ENCODE measurements at regions not wholly inside any gene's neighbourhood (a gene's known extent, or its start where the extent isn't known, plus 50 kb on each side); places are given as distances from the start of the nearest gene placed in this dataset.
"Not testable (repeated sequence)": the region's sequence is repeated elsewhere in the genome, so short reads cannot be mapped to it uniquely, and the experiment has no call there.

DNA sequence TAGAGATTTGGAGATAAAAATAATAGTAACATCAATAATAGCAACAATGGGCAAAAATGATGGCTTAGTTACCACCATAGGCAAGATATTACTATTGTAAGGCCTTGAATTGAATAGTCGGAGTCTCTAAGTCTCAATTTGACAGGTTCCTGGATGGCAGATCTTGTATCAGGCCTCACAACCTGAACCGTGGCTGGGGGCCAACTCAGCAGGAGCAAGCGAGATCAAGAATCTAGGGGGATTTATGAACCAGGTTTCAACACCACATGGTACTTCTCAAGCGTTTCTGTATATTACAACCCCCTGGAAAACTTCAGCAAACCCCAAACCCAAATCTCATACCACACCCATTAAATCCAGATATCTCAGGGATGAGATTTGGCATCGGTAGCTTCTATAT, 573.8 kb downstream of the LIG4 start:
- H3K27me3 Mint-ChIP-seq (ENCODE audit: low read depth) = no peaks in the 10 kb centered on the region
- no peaks in the 10 kb centered on the region for H3K4me1 Mint-ChIP-seq
- no peaks in the 10 kb centered on the region for H3K9me3 Mint-ChIP-seq
- no peak overlapping the region for H3K4me3 Mint-ChIP-seq
- DNase-seq (ENCODE audit: low read depth, low spot score) = no peak
- H3K27ac Mint-ChIP-seq (ENCODE audit: unreplicated experiment) = no peak overlapping the region
- TF ChIP-seq CTCF (conservative IDR thresholded peaks at IDR 0.05) = no peak
- no peaks in the 10 kb centered on the region for H3K36me3 Mint-ChIP-seq (ENCODE audit: low read depth)

- H3K27ac Mint-ChIP-seq (ENCODE audit: unreplicated experiment) = no peak overlapping the region
- H3K4me3 Mint-ChIP-seq = no peak overlapping the region
- H3K4me1 Mint-ChIP-seq = no peaks in the 10 kb centered on the region
- no peak for TF ChIP-seq CTCF (conservative IDR thresholded peaks at IDR 0.05)
- DNase-seq (ENCODE audit: low read depth, low spot score) = no peak
- H3K9me3 Mint-ChIP-seq = no peaks in the 10 kb centered on the region
- H3K36me3 Mint-ChIP-seq (ENCODE audit: low read depth) = no peaks in the 10 kb centered on the region
- H3K27me3 Mint-ChIP-seq (ENCODE audit: low read depth) = no peaks in the 10 kb centered on the region
Observed at GRCh38 chr13:107625648-107626047, 589.7 kb downstream of the LIG4 start.

- Mint-ChIP-seq H3K4me1 (no peaks in the 10 kb centered on the region), H3K36me3 (ENCODE audit: low read depth) (no peaks in the 10 kb centered on the region), H3K27ac (ENCODE audit: unreplicated experiment) (no peak overlapping the region), H3K9me3 (no peaks in the 10 kb centered on the region), H3K27me3 (ENCODE audit: low read depth) (no peaks in the 10 kb centered on the region), H3K4me3 (no peak overlapping the region)
- no peak for TF ChIP-seq CTCF (conservative IDR thresholded peaks at IDR 0.05)
- DNase-seq (ENCODE audit: low read depth, low spot score) = no peak
Observed at GRCh38 chr13:107617527-107617926, 597.8 kb downstream of the LIG4 start.

DNA sequence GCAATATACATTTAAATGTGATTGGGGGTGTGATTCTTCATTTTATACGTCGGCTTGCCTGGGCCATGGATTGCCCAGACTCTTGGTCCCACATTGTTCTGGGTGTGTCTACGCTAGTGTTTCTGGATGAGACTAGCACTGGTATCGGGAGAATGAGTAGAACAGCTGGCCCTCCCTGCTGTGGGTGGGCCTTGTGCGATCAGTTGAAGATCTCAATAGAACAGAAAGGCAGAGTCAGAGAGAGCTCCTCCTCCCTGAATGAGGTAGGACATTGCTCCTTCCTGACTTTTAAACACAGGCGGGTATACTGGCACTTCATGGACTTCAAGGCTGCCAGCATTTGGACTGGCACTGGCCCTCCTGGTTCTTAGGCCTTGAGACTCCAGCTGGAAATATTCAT, 603.0 kb downstream of the LIG4 start:
- Mint-ChIP-seq H3K27me3 (ENCODE audit: low read depth) (no peaks in the 10 kb centered on the region), H3K4me3 (no peak overlapping the region), H3K9me3 (peaks cover 3% of the 10 kb centered on the region), H3K36me3 (ENCODE audit: low read depth) (no peaks in the 10 kb centered on the region), H3K27ac (ENCODE audit: unreplicated experiment) (no peak overlapping the region), H3K4me1 (no peaks in the 10 kb centered on the region)
- TF ChIP-seq CTCF (conservative IDR thresholded peaks at IDR 0.05) = no peak
- DNase-seq (ENCODE audit: low read depth, low spot score) = no peak

- Mint-ChIP-seq H3K9me3 (peaks cover 3% of the 10 kb centered on the region), H3K27me3 (ENCODE audit: low read depth) (no peaks in the 10 kb centered on the region), H3K36me3 (ENCODE audit: low read depth) (no peaks in the 10 kb centered on the region), H3K27ac (ENCODE audit: unreplicated experiment) (no peak overlapping the region), H3K4me1 (no peaks in the 10 kb centered on the region), H3K4me3 (no peak overlapping the region)
- DNase-seq (ENCODE audit: low read depth, low spot score) = no peak
- TF ChIP-seq CTCF (conservative IDR thresholded peaks at IDR 0.05) = no peak
Observed at GRCh38 chr13:107608736-107609135, 606.6 kb downstream of the LIG4 start.

DNA sequence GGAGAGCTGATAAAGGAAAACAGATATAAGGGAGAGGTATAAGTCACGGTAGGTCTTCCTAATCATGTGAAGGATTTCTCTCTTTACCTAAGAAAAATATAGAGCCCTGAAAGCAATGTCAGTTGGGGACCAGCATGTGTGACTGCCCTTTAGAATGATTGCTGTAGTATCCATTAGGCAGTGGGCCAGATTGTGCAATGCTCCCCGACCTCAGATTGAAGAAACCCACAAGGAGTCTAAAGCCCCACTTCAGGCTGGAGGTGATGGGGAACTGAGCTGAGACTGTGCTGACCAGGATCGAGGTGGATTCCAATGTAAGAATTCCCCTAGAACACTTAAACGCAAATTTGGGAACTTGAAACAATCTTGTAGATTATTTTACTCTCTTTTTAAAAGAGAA, 614.4 kb downstream of the LIG4 start:
- no peaks in the 10 kb centered on the region for H3K4me1 Mint-ChIP-seq
- no peak for TF ChIP-seq CTCF (conservative IDR thresholded peaks at IDR 0.05)
- H3K27ac Mint-ChIP-seq (ENCODE audit: unreplicated experiment) = no peak overlapping the region
- H3K27me3 Mint-ChIP-seq (ENCODE audit: low read depth) = no peaks in the 10 kb centered on the region
- H3K9me3 Mint-ChIP-seq = no peaks in the 10 kb centered on the region
- no peaks in the 10 kb centered on the region for H3K36me3 Mint-ChIP-seq (ENCODE audit: low read depth)
- H3K4me3 Mint-ChIP-seq = no peak overlapping the region
- no peak for DNase-seq (ENCODE audit: low read depth, low spot score)

- DNase-seq (ENCODE audit: low read depth, low spot score); H3K9me3 Mint-ChIP-seq; H3K4me3 Mint-ChIP-seq; H3K27me3 Mint-ChIP-seq (ENCODE audit: low read depth); H3K4me1 Mint-ChIP-seq; H3K36me3 Mint-ChIP-seq (ENCODE audit: low read depth); H3K27ac Mint-ChIP-seq (ENCODE audit: unreplicated experiment): not testable (repeated sequence)
Observed at GRCh38 chr13:107596306-107596705, 619.0 kb downstream of the LIG4 start.

Data from neural crest cell (in vitro differentiated cells).